K562 (cell line): ENCODE measurements at regions not wholly inside any gene's neighbourhood (a gene's known extent, or its start where the extent isn't known, plus 50 kb on each side); places are given as distances from the start of the nearest gene placed in this dataset.

ENCODE experiments used
- ATAC-seq: fragments of 200-7000 bp; cut with Tn5 transposase; 3 replicates; pipeline ENCODE4 v1.9.1; 2020; ENCODE audit warnings: moderate library complexity
- BruUV-seq: library from RNA; stranded (reverse); fragments of 400-500 nt; replicated peaks from 2 replicates; lab custom pipeline; 2021; lab: Mats Ljungman, UMichigan
- CTCF ChIA-PET: fragments of 300-600 bp; formaldehyde crosslinking; extraction: SDS; loops from one replicate; lab custom pipeline; 2021; ENCODE audit warnings: low intra/inter-chr PET ratio; lab: Yijun Ruan, JAX
- POLR2A ChIA-PET: fragments of 300-600, 350-650 bp; sonication (Branson Sonifier 250); formaldehyde crosslinking; extraction: SDS; loops from one replicate; lab custom pipeline; 2021; ENCODE audit warnings: antibody characterized with exemption, inconsistent platforms; lab: Yijun Ruan, JAX
- DNase-seq, 4 experiments: peaks; one replicate each; pipeline versions ENCODE4 v3.0.0 to v3.0.0-alpha.2; 2011 to 2018; ENCODE audit warnings: low spot score in 3 of 4, mixed read lengths in 3 of 4; ENCODE audit errors: extremely low read depth in 1 of 4
- FAIRE-seq: peaks from 2 replicates; lab custom pipeline; 2011; peaks lifted over from hg19 to GRCh38; lab: Jason Lieb, UNC
- H2AFZ ChIP-seq: 2 replicates; pipeline ENCODE4 v1.6.0; 2011; ENCODE audit warnings: low read depth, low read length, control low read depth, inconsistent platforms
- H3K27ac ChIP-seq: fragments of 200-600 bp; 3 replicates; pipeline ENCODE4 v1.8.0; 2011; ENCODE audit warnings: low read depth, mild to moderate bottlenecking, control low read depth, inconsistent platforms, low read length, moderate library complexity, mixed read lengths; ENCODE audit errors: extremely low read depth
- H3K27me3 ChIP-seq, 2 experiments: fragments of 300-600 bp in 1 of 2; 2 replicates in 1 of 2; 3 replicates in 1 of 2; pipeline versions ENCODE4 v1.6.0 to v1.8.0; 2011; ENCODE audit warnings: inconsistent platforms in 2 of 2, low read length in 2 of 2, mild to moderate bottlenecking in 1 of 2, mixed read lengths in 1 of 2, moderate library complexity in 1 of 2; ENCODE audit not compliant: control insufficient read depth in 2 of 2, insufficient read depth in 2 of 2
- H3K36me3 ChIP-seq: fragments of 300-600 bp; 3 replicates; pipeline ENCODE4 v1.8.0; 2011; ENCODE audit warnings: mild to moderate bottlenecking, low read length, inconsistent platforms; ENCODE audit not compliant: control insufficient read depth, insufficient read depth
- H3K4me1 ChIP-seq, 2 experiments: fragments of 200-600 bp in 1 of 2; replicated peaks in 1 of 2; 2 replicates in 1 of 2; 3 replicates in 1 of 2; pipeline versions ENCODE4 v1.5.1 to v1.8.0; 2011; ENCODE audit warnings: inconsistent platforms in 2 of 2, low read length in 2 of 2, mild to moderate bottlenecking in 1 of 2, mixed read lengths in 1 of 2, moderate library complexity in 1 of 2; ENCODE audit not compliant: control insufficient read depth in 2 of 2, insufficient read depth in 2 of 2
- H3K4me2 ChIP-seq: 2 replicates; pipeline ENCODE4 v1.6.1; 2011; ENCODE audit warnings: low read length, control low read depth, inconsistent platforms, mixed read lengths; ENCODE audit not compliant: insufficient read depth
- H3K4me3 ChIP-seq: fragments of 200-600 bp; sonication (generic), shearing (Covaris generic); 2 replicates; pipeline ENCODE4 v1.5.1; 2016; ENCODE audit warnings: control low read depth, inconsistent platforms
- H3K79me2 ChIP-seq: fragments of 200-600 bp; 3 replicates; pipeline ENCODE4 v1.8.0; 2011; ENCODE audit warnings: low read length, inconsistent platforms; ENCODE audit not compliant: control insufficient read depth, insufficient read depth
- H3K9ac ChIP-seq, 2 experiments: 2 replicates each; pipeline versions ENCODE4 v1.6.0 to v1.6.1; 2011; ENCODE audit warnings: low read depth in 2 of 2, low read length in 2 of 2, control low read depth in 1 of 2, inconsistent platforms in 1 of 2, mild to moderate bottlenecking in 1 of 2, mixed read lengths in 1 of 2; ENCODE audit not compliant: insufficient read depth in 1 of 2
- H3K9me1 ChIP-seq: one replicate; pipeline ENCODE4 v1.6.0; 2011; ENCODE audit warnings: inconsistent platforms, mild to moderate bottlenecking, low read length, moderate library complexity; ENCODE audit not compliant: control insufficient read depth, insufficient read depth
- H3K9me3 ChIP-seq: replicated peaks from 2 replicates; pipeline ENCODE4 v1.5.1; 2011; ENCODE audit warnings: low read depth, low read length, inconsistent platforms; ENCODE audit not compliant: control insufficient read depth, insufficient read depth
- H4K20me1 ChIP-seq: replicated peaks from 2 replicates; pipeline ENCODE4 v1.6.1; 2011; ENCODE audit warnings: low read length, inconsistent platforms, mixed read lengths; ENCODE audit not compliant: control insufficient read depth, insufficient read depth
- HBP1 ChIP-seq: fragments of 450-650 bp; formaldehyde crosslinking; IDR thresholded peaks from 2 replicates; pipeline ENCODE4 v1.4.0; 2022; ENCODE audit warnings: missing genetic modification characterization
- HOXB6 ChIP-seq: fragments of 250-450 bp; sonication (Bioruptor Pico); IDR thresholded peaks from 2 replicates; pipeline ENCODE4 v1.5.1; 2022; ENCODE audit warnings: mild to moderate bottlenecking, borderline replicate concordance
- PPARD ChIP-seq: fragments of 250-450 bp; sonication (Bioruptor Pico); IDR thresholded peaks from 2 replicates; pipeline ENCODE4 v1.8.0; 2022; ENCODE audit warnings: inconsistent platforms, mild to moderate bottlenecking, moderate library complexity
- ZFP91 ChIP-seq: sonication (generic); formaldehyde crosslinking; IDR thresholded peaks from 2 replicates; pipeline ENCODE4 v1.8.0; 2022; ENCODE audit warnings: mild to moderate bottlenecking, missing genetic modification reagents
- ZNF431 ChIP-seq: sonication (generic); formaldehyde crosslinking; IDR thresholded peaks from 2 replicates; pipeline ENCODE4 v1.8.0; 2022; ENCODE audit warnings: mild to moderate bottlenecking, missing genetic modification reagents
- WGBS: fragments of 100-300 bp; shearing (Covaris generic); methylation state at CpG from one replicate; pipeline ENCODE4 v1.1.6; 2016; ENCODE audit warnings: low coverage, mixed read lengths; ENCODE audit not compliant: insufficient coverage; ENCODE audit errors: missing lambda C conversion rate; 5-methylcytosine and 5-hydroxymethylcytosine counted together
- in situ Hi-C: fragments of 300-500 bp; cut with MboI; formaldehyde crosslinking; loops from 4 replicates; pipeline ENCODE4 v1.15.0; 2018; ENCODE audit warnings: inconsistent platforms, mixed read lengths
- intact Hi-C: fragments of 100-400 bp; cut with micrococcal nuclease; formaldehyde crosslinking; loops from 2 replicates; pipeline ENCODE4 v1.14.2; 2022

DNA sequence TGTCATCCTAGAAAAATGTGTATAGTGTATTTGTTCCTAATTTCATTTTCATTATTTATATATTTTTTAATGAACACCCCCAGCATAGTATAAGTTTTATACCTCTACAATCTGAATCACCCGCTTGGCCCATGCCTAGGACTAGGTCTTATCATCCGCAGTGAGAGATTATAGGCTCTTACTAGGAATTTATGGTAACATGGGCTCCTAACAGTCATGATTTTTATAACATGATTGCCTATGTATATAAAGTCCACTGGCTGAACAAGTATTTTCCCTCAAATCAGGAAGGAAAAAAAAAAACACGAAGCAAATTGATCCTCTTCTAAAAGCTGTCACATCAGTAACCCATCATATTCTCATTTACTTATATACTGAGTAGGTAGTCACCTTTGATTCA, 666.1 kb upstream of the NRXN1 start:
- H3K79me2 ChIP-seq = no peaks in the 10 kb centered on the region
- WGBS = 0% methylated on average over 3 of the region's 3 CpGs
- no peak overlapping the region for H3K9ac ChIP-seq
- no peaks in the 10 kb centered on the region for H3K4me1 ChIP-seq
- H3K36me3 ChIP-seq = no peaks in the 10 kb centered on the region
- no peak overlapping the region for H3K27ac ChIP-seq
- H3K4me3 ChIP-seq = no peak overlapping the region
- H3K9me3 ChIP-seq = no peaks in the 10 kb centered on the region
- no peak overlapping the region for H3K4me2 ChIP-seq
- POLR2A ChIA-PET = no interaction called here
- H3K9me1 ChIP-seq = no peaks in the 10 kb centered on the region
- DNase-seq = no peak
- in situ Hi-C loops = no loop called here
- intact Hi-C loops = no loop called here
- CTCF ChIA-PET = no interaction called here
- FAIRE-seq = no peak
- no peaks in the 10 kb centered on the region for H3K27me3 ChIP-seq
- H4K20me1 ChIP-seq = no peaks in the 10 kb centered on the region
- H2AFZ ChIP-seq = no peak overlapping the region
- no TSS peak for BruUV-seq
- TF ChIP-seq ZFP91 (no peak), PPARD (CRISPR knock-in tag) (no peak), HOXB6 (CRISPR knock-in tag) (no peak), ZNF431 (CRISPR knock-in tag) (no peak), HBP1 (CRISPR knock-in tag) (no peak)
- TF ChIP-seq, all 486 proteins: peak for 0
- ATAC-seq = no peak
